ENCODE measurements at regions not wholly inside any gene's neighbourhood (a gene's known extent, or its start where the extent isn't known, plus 50 kb on each side); places are given as distances from the start of the nearest gene placed in this dataset.
"Not testable (repeated sequence)": the region's sequence is repeated elsewhere in the genome, so short reads cannot be mapped to it uniquely, and the experiment has no call there.

GRCh38 chr10:23754179-23754578 is 315.3 kb downstream of the OTUD1 start:
- no peak for DNase-seq (ENCODE audit: low read depth in 2 of 2)

GRCh38 chr10:23754941-23755340 is 316.1 kb downstream of the OTUD1 start:
- no peak for DNase-seq (ENCODE audit: low read depth in 2 of 2)

- DNase-seq (ENCODE audit: low read depth in 2 of 2) = no peak
Observed at GRCh38 chr10:23755556-23755955, 316.7 kb downstream of the OTUD1 start.

GRCh38 chr10:23768281-23768680 is 329.4 kb downstream of the OTUD1 start:
- DNase-seq (ENCODE audit: low read depth in 2 of 2) = no peak

GRCh38 chr10:23777153-23777552 is 338.3 kb downstream of the OTUD1 start:
- no peak for DNase-seq (ENCODE audit: low read depth in 2 of 2)

- no peak for DNase-seq (ENCODE audit: low read depth in 2 of 2)
Observed at GRCh38 chr10:23779301-23779700, 340.4 kb downstream of the OTUD1 start.

- no peak for DNase-seq (ENCODE audit: low read depth in 2 of 2)
Observed at GRCh38 chr10:23780331-23780730, 341.5 kb downstream of the OTUD1 start.

- DNase-seq (ENCODE audit: low read depth in 2 of 2) = no peak
Observed at GRCh38 chr10:23786594-23786993, 347.7 kb downstream of the OTUD1 start.

GRCh38 chr10:23793577-23793976 is 354.7 kb downstream of the OTUD1 start:
- no peak for DNase-seq (ENCODE audit: low read depth in 2 of 2)

GRCh38 chr10:23797452-23797851 is 358.6 kb downstream of the OTUD1 start:
- not testable (repeated sequence) for DNase-seq (ENCODE audit: low read depth in 2 of 2)

- DNase-seq (ENCODE audit: low read depth in 2 of 2) = no peak
Observed at GRCh38 chr10:23804125-23804524, 365.2 kb downstream of the OTUD1 start.

- no peak for DNase-seq (ENCODE audit: low read depth in 2 of 2)
Observed at GRCh38 chr10:23813687-23814086, 374.8 kb downstream of the OTUD1 start.

- no peak for DNase-seq (ENCODE audit: low read depth in 2 of 2)
Observed at GRCh38 chr10:23818484-23818883, 379.6 kb downstream of the OTUD1 start.

- no peak for DNase-seq (ENCODE audit: low read depth in 2 of 2)
Observed at GRCh38 chr10:23820792-23821191, 381.9 kb downstream of the OTUD1 start.

- no peak for DNase-seq (ENCODE audit: low read depth in 2 of 2)
Observed at GRCh38 chr10:23824822-23825221, 384.1 kb upstream of the KIAA1217 start.

GRCh38 chr10:23826421-23826820 is 382.5 kb upstream of the KIAA1217 start:
- no peak for DNase-seq (ENCODE audit: low read depth in 2 of 2)

- DNase-seq (ENCODE audit: low read depth in 2 of 2) = no peak
Observed at GRCh38 chr10:23829556-23829955, 379.4 kb upstream of the KIAA1217 start.

- no peak for DNase-seq (ENCODE audit: low read depth in 2 of 2)
Observed at GRCh38 chr10:23834091-23834490, 374.8 kb upstream of the KIAA1217 start.

GRCh38 chr10:23850631-23851030 is 358.3 kb upstream of the KIAA1217 start:
- DNase-seq (ENCODE audit: low read depth in 2 of 2) = no peak

GRCh38 chr10:23859598-23859997 is 349.3 kb upstream of the KIAA1217 start:
- no peak for DNase-seq (ENCODE audit: low read depth in 2 of 2)

- no peak for DNase-seq (ENCODE audit: low read depth in 2 of 2)
Observed at GRCh38 chr10:23864631-23865147, 344.2 kb upstream of the KIAA1217 start.

GRCh38 chr10:23866985-23867384 is 342.0 kb upstream of the KIAA1217 start:
- DNase-seq (ENCODE audit: low read depth in 2 of 2) = not testable (repeated sequence)

GRCh38 chr10:23868121-23868520 is 340.8 kb upstream of the KIAA1217 start:
- no peak for DNase-seq (ENCODE audit: low read depth in 2 of 2)

- DNase-seq (ENCODE audit: low read depth in 2 of 2) = no peak
Observed at GRCh38 chr10:23869548-23869947, 339.4 kb upstream of the KIAA1217 start.
